GM12878 (cell line): ENCODE measurements at regions not wholly inside any gene's neighbourhood (a gene's known extent, or its start where the extent isn't known, plus 50 kb on each side); places are given as distances from the start of the nearest gene placed in this dataset.

Experiments
- ATAC-seq: fragments of 200-7000 bp; cut with Tn5 transposase; 3 replicates; pipeline ENCODE4 v1.9.1; 2020; ENCODE audit warnings: mild to moderate bottlenecking, moderate library complexity
- BruUV-seq: library from RNA; stranded (reverse); fragments of 400-500 nt; replicated peaks from 2 replicates; lab custom pipeline; 2021; lab: Mats Ljungman, UMichigan
- CTCF ChIA-PET: fragments of 300-600 bp; sonication (Branson Sonifier 250); formaldehyde crosslinking; extraction: SDS; loops from one replicate; lab custom pipeline; 2021; ENCODE audit warnings: inconsistent platforms; lab: Yijun Ruan, JAX
- POLR2A ChIA-PET: fragments of 350-600 bp; formaldehyde crosslinking; extraction: SDS; loops from one replicate; lab custom pipeline; 2021; ENCODE audit warnings: inconsistent platforms; lab: Charles Lee
- RAD21 ChIA-PET: fragments of 300-600 bp; sonication (Branson Sonifier 250); formaldehyde crosslinking; loops from one replicate; lab custom pipeline; 2023; ENCODE audit warnings: antibody characterized with exemption; ENCODE audit not compliant: unreplicated experiment; lab: Charles Lee
- SMC1A ChIA-PET: fragments of 300-600 bp; sonication (Branson Sonifier 250); formaldehyde crosslinking; loops from one replicate; lab custom pipeline; 2023; ENCODE audit not compliant: unreplicated experiment, uncharacterized antibody; lab: Charles Lee
- DNase-seq: peaks from one replicate; pipeline ENCODE4 v3.0.0-alpha.2; 2011; ENCODE audit warnings: low read depth, low spot score
- FAIRE-seq: peaks from 3 replicates; lab custom pipeline; 2011; peaks lifted over from hg19 to GRCh38; lab: Jason Lieb, UNC
- H2AFZ ChIP-seq: 2 replicates; pipeline ENCODE4 v1.6.0; 2011; ENCODE audit warnings: low read depth, low read length, control low read depth; ENCODE audit not compliant: control insufficient read depth
- H3K27ac ChIP-seq: 2 replicates; pipeline ENCODE4 v1.5.1; 2011; ENCODE audit warnings: control low read depth; ENCODE audit not compliant: control insufficient read depth, insufficient read depth
- H3K27me3 ChIP-seq, 2 experiments: replicated peaks in 1 of 2; 2 replicates each; pipeline versions ENCODE4 v1.6.0 to v1.6.1; 2011; ENCODE audit warnings: low read length in 1 of 2; ENCODE audit not compliant: control insufficient read depth in 2 of 2, insufficient read depth in 2 of 2
- H3K36me3 ChIP-seq, 2 experiments: 2 replicates each; pipeline ENCODE4 v1.5.1; 2011; ENCODE audit warnings: low read length in 1 of 2; ENCODE audit not compliant: control insufficient read depth in 2 of 2, insufficient read depth in 2 of 2
- H3K4me1 ChIP-seq: 2 replicates; pipeline ENCODE4 v1.6.1; 2011; ENCODE audit warnings: mild to moderate bottlenecking, low read length, moderate library complexity, mixed read lengths; ENCODE audit not compliant: control insufficient read depth, insufficient read depth
- H3K4me2 ChIP-seq: 2 replicates; pipeline ENCODE4 v1.6.0; 2011; ENCODE audit warnings: control low read depth; ENCODE audit not compliant: control insufficient read depth, insufficient read depth
- H3K4me3 ChIP-seq: fragments of 200-600 bp; sonication (generic); 2 replicates; pipeline ENCODE4 v1.5.1; 2016
- H3K79me2 ChIP-seq: 2 replicates; pipeline ENCODE4 v1.6.0; 2011; ENCODE audit warnings: low read length; ENCODE audit not compliant: control insufficient read depth, insufficient read depth
- H3K9ac ChIP-seq: 2 replicates; pipeline ENCODE4 v1.8.0; 2011; ENCODE audit warnings: low read length, control low read depth, mixed read lengths; ENCODE audit not compliant: control insufficient read depth, insufficient read depth
- H3K9me3 ChIP-seq: replicated peaks from 3 replicates; pipeline ENCODE4 v1.5.1; 2011; ENCODE audit warnings: mild to moderate bottlenecking, low read length; ENCODE audit not compliant: control insufficient read depth, insufficient read depth
- H4K20me1 ChIP-seq: 2 replicates; pipeline ENCODE4 v1.6.0; 2011; ENCODE audit not compliant: control insufficient read depth, insufficient read depth
- RCOR1 ChIP-seq: conservative IDR thresholded peaks from 2 replicates; pipeline ENCODE4 v1.6.1; 2012; ENCODE audit warnings: low read depth, low read length, improper control_type of control experiment
- WGBS: methylation state at CpG from one replicate; pipeline ENCODE4 v1.1.6; 2016; ENCODE audit warnings: low lambda C conversion rate; ENCODE audit not compliant: insufficient replicate concordance, insufficient coverage; ENCODE audit errors: missing lambda C conversion rate; 5-methylcytosine and 5-hydroxymethylcytosine counted together
- in situ Hi-C: fragments of 300-500 bp; cut with MboI; formaldehyde crosslinking; loops from 9 replicates; pipeline ENCODE4 v1.14.3; 2018; ENCODE audit warnings: mixed read lengths
- intact Hi-C: fragments of 100-400 bp; cut with micrococcal nuclease; formaldehyde crosslinking; loops from one replicate; pipeline ENCODE4 v1.14.2; 2022; ENCODE audit not compliant: unreplicated experiment
- TF ChIP-seq, protein P1 (sequence below): fragments of 150-350 bp; IDR thresholded peaks from 2 replicates; pipeline ENCODE4 v1.6.1; 2014; ENCODE audit warnings: mild to moderate bottlenecking, low read depth, low read length
- TF ChIP-seq, protein P2 (sequence below): IDR thresholded peaks from 2 replicates; pipeline ENCODE4 v1.6.1; 2012; ENCODE audit warnings: mild to moderate bottlenecking, low read depth, low read length
- TF ChIP-seq, protein P3 (sequence below): IDR thresholded peaks from 2 replicates; pipeline ENCODE4 v1.6.1; 2011; ENCODE audit warnings: low read depth, mild to moderate bottlenecking, low read length, moderate library complexity, borderline replicate concordance; ENCODE audit errors: extremely low read depth

DNA sequence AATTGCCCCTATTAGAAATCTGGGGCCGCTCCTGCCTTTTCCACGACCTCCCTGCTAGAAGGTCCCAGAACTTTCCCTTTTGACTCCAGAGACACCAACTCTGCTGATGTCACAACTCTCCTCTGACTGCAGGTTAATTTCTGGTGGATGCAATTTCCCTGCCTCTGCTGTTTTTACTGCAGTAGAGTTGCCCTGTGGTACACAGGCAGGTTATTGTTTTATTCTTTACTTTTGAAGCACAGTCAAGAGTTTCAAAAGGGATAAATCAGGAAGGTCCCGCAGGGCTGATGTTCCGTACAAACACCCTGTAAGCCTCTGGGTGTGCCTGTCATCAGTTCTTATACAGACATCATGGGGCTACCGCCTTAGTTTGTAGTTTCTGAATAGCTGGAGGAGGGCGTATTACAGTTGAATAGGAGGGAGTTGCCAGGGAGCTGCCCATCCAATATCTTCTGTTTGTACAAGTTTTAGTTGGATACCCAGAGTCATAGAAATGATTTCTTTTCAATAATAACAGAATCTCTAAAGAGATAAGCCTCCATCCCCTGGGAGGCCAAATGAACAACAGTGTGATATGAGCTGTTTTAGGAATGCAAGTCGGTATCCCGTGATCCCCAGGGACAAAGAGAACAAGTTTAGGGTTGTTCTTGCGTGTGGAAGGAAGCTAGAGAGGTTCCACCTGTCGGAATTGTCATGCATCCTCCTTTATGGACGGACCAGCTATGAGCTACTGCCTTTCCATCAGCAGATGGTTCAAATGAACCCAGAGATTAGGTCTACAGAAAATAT lies 108.4 kb upstream of the COPS8 start (continued):
- TF ChIP-seq, protein P1, sequence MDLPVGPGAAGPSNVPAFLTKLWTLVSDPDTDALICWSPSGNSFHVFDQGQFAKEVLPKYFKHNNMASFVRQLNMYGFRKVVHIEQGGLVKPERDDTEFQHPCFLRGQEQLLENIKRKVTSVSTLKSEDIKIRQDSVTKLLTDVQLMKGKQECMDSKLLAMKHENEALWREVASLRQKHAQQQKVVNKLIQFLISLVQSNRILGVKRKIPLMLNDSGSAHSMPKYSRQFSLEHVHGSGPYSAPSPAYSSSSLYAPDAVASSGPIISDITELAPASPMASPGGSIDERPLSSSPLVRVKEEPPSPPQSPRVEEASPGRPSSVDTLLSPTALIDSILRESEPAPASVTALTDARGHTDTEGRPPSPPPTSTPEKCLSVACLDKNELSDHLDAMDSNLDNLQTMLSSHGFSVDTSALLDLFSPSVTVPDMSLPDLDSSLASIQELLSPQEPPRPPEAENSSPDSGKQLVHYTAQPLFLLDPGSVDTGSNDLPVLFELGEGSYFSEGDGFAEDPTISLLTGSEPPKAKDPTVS: no peak
- TF ChIP-seq, protein P2, sequence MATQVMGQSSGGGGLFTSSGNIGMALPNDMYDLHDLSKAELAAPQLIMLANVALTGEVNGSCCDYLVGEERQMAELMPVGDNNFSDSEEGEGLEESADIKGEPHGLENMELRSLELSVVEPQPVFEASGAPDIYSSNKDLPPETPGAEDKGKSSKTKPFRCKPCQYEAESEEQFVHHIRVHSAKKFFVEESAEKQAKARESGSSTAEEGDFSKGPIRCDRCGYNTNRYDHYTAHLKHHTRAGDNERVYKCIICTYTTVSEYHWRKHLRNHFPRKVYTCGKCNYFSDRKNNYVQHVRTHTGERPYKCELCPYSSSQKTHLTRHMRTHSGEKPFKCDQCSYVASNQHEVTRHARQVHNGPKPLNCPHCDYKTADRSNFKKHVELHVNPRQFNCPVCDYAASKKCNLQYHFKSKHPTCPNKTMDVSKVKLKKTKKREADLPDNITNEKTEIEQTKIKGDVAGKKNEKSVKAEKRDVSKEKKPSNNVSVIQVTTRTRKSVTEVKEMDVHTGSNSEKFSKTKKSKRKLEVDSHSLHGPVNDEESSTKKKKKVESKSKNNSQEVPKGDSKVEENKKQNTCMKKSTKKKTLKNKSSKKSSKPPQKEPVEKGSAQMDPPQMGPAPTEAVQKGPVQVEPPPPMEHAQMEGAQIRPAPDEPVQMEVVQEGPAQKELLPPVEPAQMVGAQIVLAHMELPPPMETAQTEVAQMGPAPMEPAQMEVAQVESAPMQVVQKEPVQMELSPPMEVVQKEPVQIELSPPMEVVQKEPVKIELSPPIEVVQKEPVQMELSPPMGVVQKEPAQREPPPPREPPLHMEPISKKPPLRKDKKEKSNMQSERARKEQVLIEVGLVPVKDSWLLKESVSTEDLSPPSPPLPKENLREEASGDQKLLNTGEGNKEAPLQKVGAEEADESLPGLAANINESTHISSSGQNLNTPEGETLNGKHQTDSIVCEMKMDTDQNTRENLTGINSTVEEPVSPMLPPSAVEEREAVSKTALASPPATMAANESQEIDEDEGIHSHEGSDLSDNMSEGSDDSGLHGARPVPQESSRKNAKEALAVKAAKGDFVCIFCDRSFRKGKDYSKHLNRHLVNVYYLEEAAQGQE: no peak

DNA sequence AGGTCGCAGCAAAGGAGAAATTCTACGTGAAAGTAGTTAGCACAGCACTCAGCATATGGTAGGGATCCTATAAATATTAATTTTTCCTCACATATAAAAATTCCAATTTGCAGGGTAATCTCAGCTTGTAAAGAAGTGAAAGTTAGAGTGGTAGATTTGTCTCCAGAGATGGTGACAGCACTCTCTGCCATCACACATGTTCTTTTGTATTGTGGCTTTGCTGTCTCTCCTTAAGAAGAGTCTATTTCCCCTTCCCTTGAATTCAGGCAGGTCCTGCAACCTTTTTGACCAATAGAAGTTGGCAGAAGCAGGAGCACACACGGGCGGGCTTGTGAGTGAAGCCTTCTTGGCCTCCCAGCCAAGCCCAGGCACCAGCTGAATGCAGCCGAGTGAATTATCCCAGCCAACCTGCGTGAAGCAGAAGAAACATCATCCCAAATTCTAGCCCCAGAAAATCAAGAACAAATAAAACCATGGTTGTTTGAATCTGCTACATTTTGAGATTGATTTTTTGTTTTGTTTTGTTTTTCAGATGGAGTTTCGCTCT lies 107.8 kb upstream of the COPS8 start:
- H4K20me1 ChIP-seq: no peaks in the 10 kb centered on the region
- POLR2A ChIA-PET: no interaction called here
- no peaks in the 10 kb centered on the region; the same call in 2 of the 3 replicates for H3K9me3 ChIP-seq
- no peak overlapping the region for H3K4me3 ChIP-seq
- H2AFZ ChIP-seq: no peak overlapping the region
- H3K4me2 ChIP-seq: no peak overlapping the region
- H3K79me2 ChIP-seq: no peaks in the 10 kb centered on the region
- no peak for ATAC-seq
- intact Hi-C loops: no loop called here
- peaks cover 0 to 2% of the 10 kb centered on the region in 2 experiments; a peak in 1 of 4 replicates for H3K27me3 ChIP-seq
- no TSS peak for BruUV-seq
- no peak overlapping the region for H3K9ac ChIP-seq
- in situ Hi-C loops: no loop called here
- whole genome bisulfite sequencing: 18% methylated on average over 7 of the region's 7 CpGs
- TF ChIP-seq, protein P3, sequence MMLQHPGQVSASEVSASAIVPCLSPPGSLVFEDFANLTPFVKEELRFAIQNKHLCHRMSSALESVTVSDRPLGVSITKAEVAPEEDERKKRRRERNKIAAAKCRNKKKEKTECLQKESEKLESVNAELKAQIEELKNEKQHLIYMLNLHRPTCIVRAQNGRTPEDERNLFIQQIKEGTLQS: no peak
- TF ChIP-seq RCOR1: no peak
- TF ChIP-seq, all 136 proteins: peak for 0
- Histone ChIP-seq H3K36me3 (no peaks in the 10 kb centered on the region), H3K27ac (no peak overlapping the region), H3K4me1 (no peaks in the 10 kb centered on the region; the same call in 1 of the 2 replicates)
- RAD21 ChIA-PET: interaction anchor here (0.9 kb wide), 1 partner anchor 24 kb away, joined by 3 read pairs; no protein-coding TSS in a partner anchor
- CTCF ChIA-PET: no interaction called here
- DNase-seq: no peak
- SMC1A ChIA-PET: no interaction called here
- FAIRE-seq: no peak
